ENCODE measurements at regions not wholly inside any gene's neighbourhood (a gene's known extent, or its start where the extent isn't known, plus 50 kb on each side); places are given as distances from the start of the nearest gene placed in this dataset.

DNA sequence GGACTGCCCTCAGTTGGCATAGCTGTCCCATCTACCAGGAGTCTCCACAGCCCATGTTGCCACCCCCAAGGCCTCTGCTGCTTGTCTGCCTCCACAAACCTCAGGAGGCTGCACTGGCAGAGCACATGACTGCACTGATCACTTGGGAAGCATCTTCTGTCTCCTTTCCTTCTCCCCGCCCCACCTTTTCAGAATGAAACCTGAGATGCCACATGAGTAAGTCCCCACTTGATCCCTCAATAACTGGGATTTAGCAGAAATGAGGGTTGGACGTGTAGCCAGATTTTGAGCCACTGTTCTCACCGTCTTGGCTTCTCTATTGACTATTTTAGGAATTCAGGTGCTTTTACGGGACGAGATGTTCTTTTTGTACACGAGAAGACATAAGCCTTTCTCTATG is 328.4 kb downstream of the CDC5L start:
- TF ChIP-seq RAD21 (IDR thresholded peaks at IDR 0.05; ENCODE audit: low read depth) (no peak), TAF1 (IDR thresholded peaks at IDR 0.05; ENCODE audit: low read depth) (no peak), EGR1 (IDR thresholded peaks at IDR 0.05) (no peak), EP300 (IDR thresholded peaks at IDR 0.05; ENCODE audit: borderline replicate concordance) (no peak), FOXM1 (IDR thresholded peaks at IDR 0.05; ENCODE audit: borderline replicate concordance, low read depth) (no peak), ZBTB7A (IDR thresholded peaks at IDR 0.05; ENCODE audit: low read depth) (no peak)
- TF ChIP-seq, protein P1, sequence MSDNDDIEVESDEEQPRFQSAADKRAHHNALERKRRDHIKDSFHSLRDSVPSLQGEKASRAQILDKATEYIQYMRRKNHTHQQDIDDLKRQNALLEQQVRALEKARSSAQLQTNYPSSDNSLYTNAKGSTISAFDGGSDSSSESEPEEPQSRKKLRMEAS (IDR thresholded peaks at IDR 0.05): no peak
